AG04450 (cell line): ENCODE measurements at regions not wholly inside any gene's neighbourhood (a gene's known extent, or its start where the extent isn't known, plus 50 kb on each side); places are given as distances from the start of the nearest gene placed in this dataset.

Source experiments
- CTCF ChIA-PET: fragments of 300-600, 350-600 bp; formaldehyde crosslinking; extraction: SDS; loops from one replicate; lab custom pipeline; 2022; ENCODE audit warnings: antibody characterized with exemption, inconsistent platforms; lab: Charles Lee
- POLR2A ChIA-PET: fragments of 350-600 bp; formaldehyde crosslinking; extraction: SDS; loops from one replicate; lab custom pipeline; 2021; ENCODE audit warnings: antibody characterized with exemption, inconsistent platforms; lab: Yijun Ruan, JAX
- DNase-seq: peaks from one replicate; pipeline ENCODE4 v3.0.0-alpha.2; 2011; ENCODE audit warnings: low read depth, low spot score
- H3K27ac ChIP-seq: one replicate; pipeline ENCODE4 v1.5.1; 2012; ENCODE audit warnings: low read depth, low read length, control low read depth
- H3K27me3 ChIP-seq: one replicate; pipeline ENCODE4 v1.6.0; 2012; ENCODE audit warnings: low read length; ENCODE audit not compliant: control insufficient read depth, insufficient read depth
- H3K4me3 ChIP-seq: 2 replicates; pipeline ENCODE4 v1.5.1; 2011; ENCODE audit warnings: mild to moderate bottlenecking, low read depth, low read length, control low read depth
- H3K9me3 ChIP-seq: 2 replicates; pipeline ENCODE4 v1.5.1; 2012; ENCODE audit warnings: low read length; ENCODE audit not compliant: control insufficient read depth, insufficient read depth
- CTCF ChIP-seq: IDR thresholded peaks from 2 replicates; pipeline ENCODE4 v1.5.1; 2011; ENCODE audit warnings: low read depth, low read length, control low read depth, inconsistent platforms

- ChIA-PET POLR2A (no interaction called here), CTCF (no interaction called here)
- no peak overlapping the region for H3K27ac ChIP-seq
- no peak for TF ChIP-seq CTCF
- H3K9me3 ChIP-seq: peaks cover 70% of the 10 kb centered on the region
- no peak for DNase-seq
- H3K4me3 ChIP-seq: no peak overlapping the region
- no peaks in the 10 kb centered on the region for H3K27me3 ChIP-seq
Observed at GRCh38 chr22:48391820-48392219, 1435.9 kb downstream of the BRD1 start.

GRCh38 chr22:48391171-48391711 lies 1436.4 kb downstream of the BRD1 start:
- Histone ChIP-seq H3K9me3 (peaks cover 64% of the 10 kb centered on the region), H3K4me3 (no peak overlapping the region), H3K27ac (no peak overlapping the region), H3K27me3 (no peaks in the 10 kb centered on the region)
- ChIA-PET POLR2A (no interaction called here), CTCF (no interaction called here)
- no peak for DNase-seq
- no peak for TF ChIP-seq CTCF

- Histone ChIP-seq H3K27me3 (no peaks in the 10 kb centered on the region), H3K27ac (no peak overlapping the region), H3K9me3 (peaks cover 51% of the 10 kb centered on the region), H3K4me3 (no peak overlapping the region)
- TF ChIP-seq CTCF: no peak
- no peak for DNase-seq
- ChIA-PET CTCF (no interaction called here), POLR2A (no interaction called here)
Observed at GRCh38 chr22:48389916-48390315, 1437.8 kb downstream of the BRD1 start.

GRCh38 chr22:48382197-48382596 lies 1445.5 kb downstream of the BRD1 start:
- ChIA-PET CTCF (no interaction called here), POLR2A (no interaction called here)
- peaks cover 46% of the 10 kb centered on the region for H3K9me3 ChIP-seq
- TF ChIP-seq CTCF: no peak
- no peaks in the 10 kb centered on the region for H3K27me3 ChIP-seq
- no peak for DNase-seq
- H3K4me3 ChIP-seq: no peak overlapping the region
- H3K27ac ChIP-seq: no peak overlapping the region

GRCh38 chr22:48380016-48380665 lies 1447.5 kb downstream of the BRD1 start:
- CTCF ChIA-PET: no interaction called here
- H3K9me3 ChIP-seq: peaks cover 52% of the 10 kb centered on the region
- no peak for DNase-seq
- no peak overlapping the region for H3K4me3 ChIP-seq
- no peak overlapping the region for H3K27ac ChIP-seq
- no peak for TF ChIP-seq CTCF
- POLR2A ChIA-PET: no interaction called here
- no peaks in the 10 kb centered on the region for H3K27me3 ChIP-seq
